GM21381 (cell line): ENCODE measurements at regions not wholly inside any gene's neighbourhood (a gene's known extent, or its start where the extent isn't known, plus 50 kb on each side); places are given as distances from the start of the nearest gene placed in this dataset.
"Not testable (repeated sequence)": the region's sequence is repeated elsewhere in the genome, so short reads cannot be mapped to it uniquely, and the experiment has no call there.

Experiments
- ATAC-seq: cut with Tn5 transposase; IDR thresholded peaks from one replicate; pipeline ENCODE4 v1.9.1; 2021; ENCODE audit warnings: mild to moderate bottlenecking, moderate library complexity; ENCODE audit not compliant: unreplicated experiment

- ATAC-seq = no peak
These were observed 508.7 kb downstream of the TRIML1 start for GRCh38 chr4:188647820-188648370.

- ATAC-seq = no peak
These were observed 510.4 kb downstream of the TRIML1 start for GRCh38 chr4:188649635-188650034.

GRCh38 chr4:188650516-188650915 lies 511.3 kb downstream of the TRIML1 start:
- no peak for ATAC-seq

GRCh38 chr4:188657365-188657764 lies 518.1 kb downstream of the TRIML1 start:
- ATAC-seq = no peak

DNA sequence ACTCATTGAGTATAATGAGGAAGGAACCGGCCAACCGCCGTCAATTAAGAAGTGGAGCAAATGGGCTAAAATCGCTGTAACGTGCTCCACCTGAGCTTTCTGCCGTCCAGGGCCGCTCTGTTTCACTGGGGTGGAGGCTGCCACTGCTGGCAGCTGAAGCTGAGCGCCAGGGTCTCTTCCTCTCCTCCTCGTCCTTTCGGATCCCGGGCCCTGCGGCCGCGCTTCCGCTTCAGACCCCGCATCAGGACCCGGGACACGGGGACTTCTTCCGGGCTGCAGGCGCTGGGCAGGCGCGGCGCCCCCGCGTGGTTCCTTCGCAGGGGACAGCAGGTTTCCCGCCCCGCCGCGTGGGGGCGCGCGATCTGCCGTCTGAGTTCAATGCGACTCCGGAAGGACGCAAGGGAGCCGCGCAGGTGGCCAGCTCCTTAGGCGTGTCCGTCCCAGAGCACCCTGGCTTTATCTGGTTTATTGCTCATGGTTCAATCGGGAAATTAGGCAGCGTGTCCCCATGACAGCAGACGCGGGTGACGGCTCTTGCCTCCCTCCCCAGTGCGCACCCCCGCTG lies 519.8 kb downstream of the TRIML1 start:
- no peak for ATAC-seq

DNA sequence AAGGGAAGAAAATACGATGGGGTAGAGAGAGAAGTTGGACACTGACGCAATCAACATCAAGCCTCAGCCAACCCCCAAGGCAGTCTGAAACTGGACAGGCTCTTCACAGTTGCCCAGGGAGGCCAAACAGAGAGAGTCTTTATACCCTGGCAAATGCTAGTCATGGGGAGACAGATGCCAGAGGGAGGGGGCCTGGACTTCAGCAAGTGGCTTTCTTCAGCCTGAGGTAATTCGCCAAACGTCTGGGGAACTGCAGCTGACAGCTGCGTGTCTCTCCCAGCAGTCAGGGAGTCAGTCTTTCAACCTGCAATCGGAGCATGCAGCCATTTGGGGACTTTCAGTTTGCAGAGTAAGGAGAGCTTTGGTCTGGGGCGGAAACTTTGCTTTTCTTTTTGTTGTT lies 521.6 kb downstream of the TRIML1 start:
- ATAC-seq = no peak

DNA sequence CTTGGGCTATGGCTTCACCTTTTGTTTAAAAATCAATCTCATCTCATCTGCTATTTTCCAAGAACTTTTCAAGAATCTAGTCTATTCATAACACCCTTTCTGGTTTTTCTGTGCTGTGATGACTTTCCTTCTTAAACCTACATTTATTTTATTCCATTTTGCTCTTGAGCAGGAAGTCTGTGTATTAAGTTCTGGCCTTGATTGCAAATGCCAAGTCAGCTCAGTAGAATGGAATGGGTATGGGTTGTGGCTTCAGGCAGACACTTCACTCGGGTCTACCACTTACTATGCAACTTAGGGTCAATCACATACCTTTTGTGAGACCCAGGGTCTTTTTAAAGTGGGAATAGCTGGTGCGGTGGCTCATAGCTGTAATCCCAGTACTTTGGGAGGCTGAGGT lies 522.3 kb downstream of the TRIML1 start:
- ATAC-seq = no peak

- no peak for ATAC-seq
These were observed 524.1 kb downstream of the TRIML1 start for GRCh38 chr4:188663369-188663768.

GRCh38 chr4:188665491-188666457 lies 526.5 kb downstream of the TRIML1 start:
- ATAC-seq = no peak

DNA sequence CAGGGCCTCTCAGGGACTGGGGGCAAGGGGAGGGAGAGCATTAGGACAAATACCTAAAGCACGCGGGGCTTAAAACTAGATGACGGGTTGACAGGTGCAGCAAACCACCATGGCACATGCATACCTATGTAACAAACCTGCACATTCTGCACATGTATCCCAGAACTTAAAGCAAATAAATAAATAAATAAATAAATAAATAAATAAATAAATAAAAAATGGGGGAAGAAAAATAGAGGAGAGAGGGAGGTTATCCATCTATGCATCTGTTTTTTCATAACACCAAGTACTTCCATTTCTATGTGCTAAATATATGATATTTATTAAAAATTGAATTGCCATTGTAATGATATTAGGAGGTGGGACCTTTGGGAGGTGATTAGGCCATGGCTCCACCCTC lies 539.5 kb downstream of the TRIML1 start:
- ATAC-seq = not testable (repeated sequence)

GRCh38 chr4:188680004-188680666 lies 540.9 kb downstream of the TRIML1 start:
- no peak for ATAC-seq

GRCh38 chr4:188680667-188681063 lies 541.4 kb downstream of the TRIML1 start:
- ATAC-seq = no peak

- ATAC-seq = no peak
These were observed 543.1 kb downstream of the TRIML1 start for GRCh38 chr4:188682321-188682720.

GRCh38 chr4:188683571-188683970 lies 544.3 kb downstream of the TRIML1 start:
- no peak for ATAC-seq

- no peak for ATAC-seq
These were observed 549.7 kb downstream of the TRIML1 start for GRCh38 chr4:188688956-188689355.

GRCh38 chr4:188691811-188692210 lies 552.6 kb downstream of the TRIML1 start:
- ATAC-seq = no peak

DNA sequence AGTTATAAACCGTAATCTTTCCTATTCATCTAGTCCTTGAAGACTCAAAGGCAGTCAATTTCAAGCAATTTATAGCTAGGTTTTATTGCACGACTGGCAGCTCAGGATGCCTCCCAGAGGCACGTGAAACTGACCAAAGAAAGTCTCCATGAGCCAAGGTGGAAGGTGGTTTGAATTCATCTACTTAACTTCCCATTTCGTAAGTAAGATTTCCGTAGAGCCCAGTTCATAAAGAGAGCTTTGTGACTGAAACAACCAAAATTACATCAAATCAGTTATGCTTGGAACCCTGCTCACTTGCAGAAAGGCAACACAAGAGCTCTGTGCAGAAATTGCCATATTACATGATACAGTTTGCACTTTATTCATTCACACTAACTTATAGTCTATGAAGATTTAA lies 556.0 kb downstream of the TRIML1 start:
- no peak for ATAC-seq

GRCh38 chr4:188697243-188697642 lies 558.0 kb downstream of the TRIML1 start:
- no peak for ATAC-seq

- no peak for ATAC-seq
These were observed 562.7 kb downstream of the TRIML1 start for GRCh38 chr4:188701952-188702351.

DNA sequence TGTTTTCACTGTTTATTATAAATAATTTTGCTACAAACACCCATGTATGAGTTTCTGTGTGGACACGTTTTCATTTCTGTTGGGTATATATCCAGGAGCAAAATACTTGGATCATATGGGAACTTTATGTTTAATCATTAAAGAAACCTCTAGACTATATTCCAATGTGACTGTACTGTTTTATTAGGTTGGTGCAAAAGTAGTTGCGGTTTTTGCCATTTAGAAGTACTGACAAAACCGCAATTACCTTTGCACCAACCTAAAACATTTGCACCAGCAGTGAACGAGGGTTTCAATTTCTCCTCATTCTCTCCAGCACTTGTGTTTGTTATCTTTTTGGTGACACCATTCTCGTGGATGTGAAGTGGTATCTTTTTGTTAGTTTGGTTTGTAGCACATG lies 565.0 kb downstream of the TRIML1 start:
- ATAC-seq = no peak

DNA sequence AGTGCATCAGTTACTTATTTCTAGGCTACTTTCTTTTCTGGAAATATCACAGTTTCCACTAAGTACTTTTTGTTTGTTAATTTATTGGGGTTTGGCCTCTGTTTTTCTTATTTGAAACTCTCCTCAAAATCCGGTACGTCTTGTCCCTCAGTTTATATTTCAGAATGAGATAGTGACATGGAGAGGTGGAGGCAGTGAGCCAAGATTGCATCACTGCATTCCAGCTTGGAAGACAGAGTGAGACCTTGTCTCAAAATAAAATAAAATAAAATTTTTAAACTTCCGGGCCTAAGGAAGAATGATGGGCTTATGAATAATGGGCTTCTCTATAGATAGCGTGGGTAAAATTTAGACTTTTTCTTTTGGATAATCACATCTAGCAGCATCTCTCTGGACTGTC lies 567.8 kb downstream of the TRIML1 start:
- ATAC-seq = no peak

DNA sequence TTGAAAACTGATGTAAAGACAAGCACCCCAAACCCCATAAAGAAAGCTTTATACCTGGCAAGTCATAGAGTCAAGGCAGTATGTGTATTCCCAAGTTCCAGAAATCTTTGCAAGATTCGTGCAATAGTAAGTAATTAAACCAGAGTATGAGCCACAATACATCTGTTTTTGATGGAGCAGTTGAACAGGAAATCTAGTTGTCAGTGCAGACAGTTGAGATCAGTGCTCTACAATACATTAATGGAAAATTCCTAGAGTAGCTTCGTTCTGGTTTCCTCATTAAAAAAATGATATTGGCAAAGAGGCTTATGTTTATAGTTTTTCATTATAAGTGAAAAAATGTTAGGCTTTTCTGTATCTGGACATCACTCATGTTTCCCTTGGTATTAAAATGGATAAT lies 575.3 kb downstream of the TRIML1 start:
- no peak for ATAC-seq
